Stimulated activated CD8-positive, alpha-beta memory T cell treated with anti-CD3 and anti-CD28 coated beads, Interleukin-15, amount 100 ng/mL, for 48 hours (primary cell): ENCODE measurements at regions not wholly inside any gene's neighbourhood (a gene's known extent, or its start where the extent isn't known, plus 50 kb on each side); places are given as distances from the start of the nearest gene placed in this dataset.

Experiments used
- DNase-seq, 2 donors: peaks; one replicate each; pipeline ENCODE4 v3.0.0-alpha.2; 2020; ENCODE audit warnings: low read depth in 2 of 2

DNA sequence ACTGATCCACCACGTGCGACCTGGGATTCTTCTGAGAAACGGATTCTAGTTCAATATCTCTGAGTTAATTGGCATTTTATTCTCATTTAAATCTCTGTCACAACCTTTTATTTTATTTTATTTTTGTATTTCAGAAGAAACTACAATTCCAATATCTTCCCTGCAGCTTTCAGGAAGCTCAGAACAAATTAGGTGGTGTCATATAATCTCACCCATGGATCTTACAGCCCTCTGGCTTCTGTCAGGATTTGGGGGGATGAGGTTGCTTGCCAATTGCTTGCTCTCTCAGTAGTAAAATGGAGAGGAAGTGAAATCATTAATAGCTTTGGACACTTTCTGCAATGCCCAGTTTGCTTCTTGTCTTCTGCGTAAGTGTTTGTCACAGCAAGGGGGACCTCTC is 205.4 kb downstream of the TLE3 start:
- no peak for DNase-seq

DNA sequence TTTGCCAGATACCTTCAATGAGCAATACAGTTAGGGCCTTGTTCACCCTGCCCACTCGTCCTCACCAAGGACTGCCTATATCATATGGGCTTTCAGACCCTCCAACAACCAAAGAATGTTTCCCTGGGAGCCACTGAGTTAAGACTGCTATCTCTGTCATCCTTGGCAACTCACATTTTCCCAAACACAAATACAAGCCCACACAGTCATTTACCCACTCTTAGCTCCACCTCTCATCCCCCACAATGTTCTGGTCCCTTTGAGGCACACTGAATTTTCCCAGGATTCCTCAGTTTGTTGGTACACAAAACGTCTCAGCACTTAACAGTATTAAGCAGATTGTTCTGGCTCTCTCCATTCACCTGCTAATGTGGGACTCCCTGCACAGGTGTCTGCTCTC is 204.6 kb downstream of the TLE3 start:
- DNase-seq = no peak

DNA sequence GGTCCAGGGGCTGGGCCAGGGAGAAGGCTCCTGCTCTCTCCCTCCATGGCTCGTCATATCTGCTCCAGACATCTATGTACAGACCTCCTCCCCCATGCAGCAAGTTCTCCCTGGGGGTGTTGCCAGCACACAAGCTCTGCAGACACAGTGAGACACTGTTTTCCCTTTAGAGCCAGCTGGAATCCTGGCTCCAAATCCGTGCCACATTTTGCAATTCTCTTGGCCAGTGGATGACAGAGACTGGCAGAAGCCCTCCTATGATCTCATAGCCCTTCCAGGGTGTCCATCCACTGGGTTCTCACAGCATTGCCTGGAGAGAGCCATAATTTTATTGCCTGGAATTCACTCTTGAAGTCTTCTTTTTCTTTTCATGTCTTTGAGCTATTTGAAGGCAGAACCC is 203.9 kb downstream of the TLE3 start:
- no peak for DNase-seq

DNA sequence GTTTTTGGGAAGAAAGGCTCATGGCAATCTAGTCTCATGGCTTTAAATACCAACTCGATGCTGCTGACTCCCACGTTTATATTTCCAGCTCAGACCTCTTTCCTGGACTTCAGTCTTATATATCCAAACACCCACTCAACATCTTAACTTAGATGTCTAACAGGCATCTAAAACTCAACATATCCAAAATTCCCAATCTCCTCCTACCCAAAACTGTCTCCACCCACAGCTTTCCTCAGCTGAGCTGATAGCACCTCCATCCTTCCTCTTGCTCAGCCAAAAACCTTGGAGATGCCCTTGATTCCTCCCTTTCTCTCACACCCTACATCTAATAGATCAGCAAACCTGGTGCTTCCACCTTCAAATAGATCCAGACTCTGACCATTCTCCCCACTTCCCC is 202.5 kb downstream of the TLE3 start:
- DNase-seq = no peak

DNA sequence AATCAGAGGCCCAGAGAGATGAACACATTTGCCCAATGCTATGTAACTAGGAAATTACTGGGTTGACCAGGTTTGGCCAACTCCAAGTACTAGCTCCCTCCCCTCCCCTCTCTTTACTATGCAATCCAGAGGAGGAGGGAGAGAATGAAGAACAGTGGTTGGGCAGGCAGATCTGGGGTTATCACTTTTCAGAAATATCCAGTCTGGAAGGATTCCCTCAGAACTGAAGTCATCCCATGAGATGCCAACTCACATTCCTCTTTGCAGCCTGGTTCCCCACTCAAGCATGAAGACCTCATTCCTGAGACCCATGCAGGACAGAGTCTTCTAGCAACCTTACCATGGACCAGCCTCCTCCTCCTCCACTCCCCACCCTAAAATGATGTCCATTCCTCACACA is 201.1 kb downstream of the TLE3 start:
- DNase-seq = no peak

DNA sequence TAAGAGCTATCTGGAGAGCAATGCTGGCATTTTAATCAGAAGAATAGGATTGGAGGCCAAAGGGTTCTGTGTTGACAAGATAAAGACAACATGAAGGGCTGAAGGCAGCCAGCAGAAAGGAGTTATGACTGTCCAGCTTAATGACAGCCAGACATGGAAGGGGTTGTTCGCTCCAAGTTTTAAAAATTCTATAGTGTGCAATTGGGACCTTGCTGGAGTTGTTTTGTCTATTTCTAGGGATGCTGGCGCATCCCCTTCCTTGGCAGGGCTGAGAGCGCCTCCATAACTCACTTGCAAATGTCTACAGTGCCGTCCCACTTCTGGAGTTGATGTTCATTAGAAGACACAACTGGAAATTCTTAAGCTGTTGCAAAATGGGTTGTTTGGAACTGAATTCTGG is 200.7 kb downstream of the TLE3 start:
- no peak for DNase-seq

DNA sequence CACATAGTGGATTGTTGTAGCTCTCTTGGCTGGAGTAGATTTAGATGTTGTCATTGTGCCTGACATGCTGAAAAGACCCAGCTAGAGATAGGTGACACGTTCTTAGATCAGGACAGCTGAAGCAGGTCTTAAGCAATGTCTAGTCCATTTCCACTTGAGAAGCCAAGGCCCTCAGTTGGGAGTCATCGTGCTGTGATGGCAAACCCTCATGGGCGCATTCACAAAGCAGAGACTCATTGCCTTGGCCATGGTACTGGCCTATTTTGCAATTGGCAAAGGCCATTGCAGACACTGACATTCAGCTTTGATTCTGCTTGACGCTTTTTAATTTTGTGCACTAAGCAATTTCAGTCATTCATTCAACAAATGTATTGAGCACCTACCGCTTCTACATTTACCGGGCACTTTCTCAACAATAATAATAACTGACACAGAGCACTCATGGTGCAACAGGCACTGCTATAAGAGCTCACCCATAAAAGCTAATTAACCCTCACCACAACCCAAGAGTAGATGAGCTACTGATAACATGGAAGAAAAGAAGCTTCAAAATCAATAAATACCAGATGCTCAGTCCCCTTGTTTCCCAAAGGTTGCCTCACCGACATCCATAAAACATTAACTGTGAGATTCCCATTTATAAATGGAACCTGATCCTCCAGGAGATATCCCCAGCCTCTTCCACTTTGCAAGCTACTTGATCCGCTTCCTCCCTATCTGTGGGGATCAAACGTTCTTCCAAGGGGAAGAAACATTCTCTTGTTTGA is 200.1 kb downstream of the TLE3 start:
- DNase-seq = no peak

DNA sequence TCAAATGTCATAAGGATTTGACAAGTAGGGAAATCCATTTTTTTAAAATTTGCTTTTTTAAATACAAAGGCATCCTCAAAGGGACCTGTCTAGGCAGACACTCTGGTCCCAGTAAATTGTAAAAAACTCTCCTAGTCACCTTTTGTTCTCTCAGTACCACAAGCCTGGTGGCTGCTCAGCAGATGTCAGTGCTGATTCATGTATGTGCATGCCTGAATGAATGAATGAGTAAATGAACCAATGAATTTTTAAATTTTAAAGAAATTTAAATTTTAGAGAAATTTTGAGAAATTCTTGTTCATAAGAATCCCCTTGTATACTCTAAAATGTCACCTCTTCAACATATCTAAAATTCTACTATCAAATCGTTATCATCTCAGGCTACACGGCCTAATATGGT is 199.5 kb downstream of the TLE3 start:
- no peak for DNase-seq

DNA sequence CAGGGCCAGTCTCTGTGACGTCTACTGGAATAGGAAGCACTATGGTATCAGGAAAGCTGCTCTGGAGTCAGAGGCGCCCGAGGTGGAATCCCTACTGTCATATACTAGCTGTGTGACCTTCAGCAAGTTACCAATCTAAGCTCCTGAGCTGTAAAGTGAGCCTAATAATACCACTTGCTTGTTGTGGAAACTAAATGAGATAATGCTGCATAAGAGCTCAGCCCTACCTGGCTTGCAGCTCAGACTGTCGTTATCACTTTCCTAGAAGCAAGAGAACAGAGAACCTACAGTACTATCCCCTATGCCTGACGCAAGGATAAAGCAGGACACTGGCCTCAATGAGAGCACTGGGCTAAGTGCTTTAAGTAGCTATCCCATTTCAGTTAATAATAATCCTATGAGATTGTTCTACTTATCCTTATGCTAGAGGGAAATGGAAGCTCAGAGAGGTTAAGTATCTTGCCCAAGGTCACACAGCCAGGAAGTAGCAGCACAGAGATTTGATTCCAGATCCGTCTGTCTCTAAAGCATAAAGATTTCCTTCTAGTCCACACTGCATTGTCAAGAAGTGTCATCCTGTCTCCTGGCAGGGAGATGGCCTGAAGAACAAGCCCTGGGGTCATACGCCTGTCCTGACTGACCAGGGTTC is 195.2 kb downstream of the TLE3 start:
- no peak for DNase-seq

DNA sequence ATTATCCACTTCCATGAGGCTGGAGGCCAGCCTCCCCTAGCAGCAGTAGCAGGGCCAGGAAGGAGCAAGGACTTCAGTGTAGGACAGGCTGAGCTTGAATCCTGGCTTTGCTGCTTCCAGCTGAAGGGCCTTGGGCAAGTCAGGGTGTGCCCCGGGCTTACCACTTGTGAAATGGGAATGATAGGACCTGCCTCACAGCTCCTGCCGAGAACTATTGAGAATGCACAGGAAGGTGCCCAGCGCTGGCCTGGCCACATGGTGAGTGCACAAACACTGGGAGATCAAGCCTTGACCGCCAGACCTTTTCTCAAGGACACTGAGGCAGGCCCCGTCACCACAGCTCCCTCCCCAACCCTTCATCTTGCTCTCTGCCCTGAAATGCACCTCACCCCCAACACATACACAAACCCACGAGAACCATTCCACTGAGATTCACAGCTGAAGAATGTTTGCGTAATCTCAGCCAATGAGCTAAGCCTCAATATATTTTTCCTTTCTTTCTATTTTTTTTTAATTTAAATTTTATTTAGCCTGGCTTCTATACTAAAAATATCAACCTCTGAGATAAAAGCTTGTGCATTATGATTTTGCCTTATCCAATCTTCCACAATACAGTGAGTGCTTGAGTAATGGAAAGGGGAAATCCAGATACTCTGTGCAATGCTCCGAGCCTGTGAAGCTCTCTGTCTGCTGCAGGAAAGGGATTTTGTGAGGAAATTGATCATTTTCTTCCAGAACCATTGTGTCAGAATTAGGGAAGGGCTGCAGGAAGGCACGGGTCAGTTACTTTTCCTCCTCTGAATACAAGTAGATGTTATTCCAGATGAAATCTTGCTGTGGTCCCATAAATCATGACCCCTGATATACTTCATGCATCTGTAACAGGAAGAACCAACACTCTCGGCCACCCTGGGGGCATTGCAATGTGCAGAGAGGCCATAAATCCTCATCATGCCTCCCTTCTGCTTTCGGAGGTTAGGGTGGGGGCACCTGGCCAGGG is 193.9 kb downstream of the TLE3 start:
- DNase-seq = no peak

DNA sequence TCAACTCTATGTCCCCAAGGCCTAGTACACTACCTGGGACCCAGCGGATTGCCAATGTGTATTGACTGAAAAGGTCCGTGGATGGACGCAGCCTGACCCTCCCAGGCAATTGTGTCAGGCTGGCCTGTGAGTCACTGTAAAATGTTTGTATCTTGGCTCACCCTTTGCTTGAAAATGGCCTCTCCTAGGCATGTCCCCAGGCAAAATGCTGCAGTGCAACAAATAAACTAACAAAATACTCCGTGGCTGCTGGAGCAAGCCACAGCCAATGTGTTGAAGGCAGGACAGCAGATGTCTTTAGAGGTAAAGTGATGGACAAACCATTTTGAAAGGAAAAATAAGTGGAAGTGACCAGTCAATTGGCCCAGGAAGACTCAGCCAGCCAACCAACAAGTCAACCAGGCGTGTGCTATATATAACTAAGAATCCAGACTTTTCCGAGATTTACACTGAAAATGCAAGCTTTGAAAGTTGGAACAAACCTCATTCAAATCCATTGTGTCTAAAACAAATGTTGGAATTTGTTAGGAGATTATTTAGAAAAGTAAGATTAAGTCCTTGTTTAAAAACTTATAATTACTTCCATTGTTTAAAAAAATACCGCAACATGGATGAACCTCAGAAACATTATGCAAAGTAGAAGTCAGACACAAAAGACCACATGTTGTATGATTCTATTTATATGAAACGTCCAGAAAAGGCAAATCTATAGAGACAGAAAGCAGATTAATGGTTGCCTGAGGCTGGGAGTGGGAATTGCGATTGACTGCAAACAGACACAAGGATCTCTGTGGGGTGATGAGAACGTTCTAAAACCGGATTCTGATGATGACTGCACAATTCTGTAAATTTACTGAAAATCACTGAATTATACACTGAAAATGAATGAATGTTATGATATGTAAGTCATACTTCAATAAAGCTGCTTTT is 191.2 kb downstream of the TLE3 start:
- no peak for DNase-seq

DNA sequence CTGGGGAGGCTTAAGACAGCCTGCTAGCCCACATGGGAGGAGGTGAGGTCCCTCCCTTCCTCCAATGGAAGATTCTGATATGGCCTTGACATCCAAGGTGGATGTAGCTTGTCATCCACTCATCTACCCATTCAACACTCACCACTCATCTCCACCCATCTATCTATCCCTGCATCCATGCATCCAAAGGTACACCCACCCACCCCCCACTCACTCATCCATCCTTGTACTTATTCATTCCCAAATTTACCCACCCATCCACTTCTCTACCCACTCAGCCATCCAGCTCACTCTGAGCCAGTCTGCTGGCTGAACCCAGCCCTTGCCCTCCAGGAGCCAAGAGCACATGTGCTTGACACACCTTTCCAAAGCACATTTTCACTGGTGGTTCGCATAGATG is 189.7 kb downstream of the TLE3 start:
- DNase-seq = no peak

DNA sequence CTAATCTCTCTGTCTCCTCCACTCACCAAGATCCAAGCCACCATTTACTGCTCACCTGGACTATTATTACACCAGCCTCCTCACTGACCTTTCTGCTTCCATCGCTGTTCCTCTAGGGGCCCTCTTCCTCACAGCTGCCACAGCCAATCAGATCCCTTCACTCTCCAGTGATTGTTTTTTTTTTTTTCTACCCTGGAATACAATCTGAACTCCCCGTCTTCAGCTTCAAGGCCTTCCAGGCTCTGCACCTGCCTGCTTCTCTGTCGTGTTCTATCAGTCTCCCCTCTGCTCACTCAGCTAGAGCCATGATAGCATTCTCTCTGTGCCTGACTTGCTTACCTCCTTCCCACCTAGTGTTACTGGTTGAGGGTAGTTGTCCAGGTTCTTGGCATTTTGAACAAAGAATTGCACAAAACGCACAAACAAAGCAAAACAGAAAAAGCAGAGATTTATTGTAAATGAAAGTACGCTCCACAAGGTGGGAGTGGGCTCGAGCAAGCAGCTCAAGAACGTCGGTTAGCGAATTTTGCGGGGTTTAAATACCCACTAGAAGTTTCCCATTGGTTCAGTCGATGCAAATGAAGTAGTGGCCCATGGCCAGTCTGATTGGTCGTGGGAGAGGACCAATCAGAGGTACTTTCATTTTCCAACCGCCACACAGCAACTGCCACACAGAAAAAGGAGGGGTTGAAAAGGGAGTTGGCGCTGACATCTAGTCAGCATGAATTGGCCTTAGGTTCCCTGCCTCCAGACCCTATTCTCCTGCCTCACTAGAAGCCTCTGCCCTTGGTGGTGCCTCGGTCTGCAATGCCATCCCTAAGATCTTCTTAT is 188.9 kb downstream of the TLE3 start:
- DNase-seq = no peak

DNA sequence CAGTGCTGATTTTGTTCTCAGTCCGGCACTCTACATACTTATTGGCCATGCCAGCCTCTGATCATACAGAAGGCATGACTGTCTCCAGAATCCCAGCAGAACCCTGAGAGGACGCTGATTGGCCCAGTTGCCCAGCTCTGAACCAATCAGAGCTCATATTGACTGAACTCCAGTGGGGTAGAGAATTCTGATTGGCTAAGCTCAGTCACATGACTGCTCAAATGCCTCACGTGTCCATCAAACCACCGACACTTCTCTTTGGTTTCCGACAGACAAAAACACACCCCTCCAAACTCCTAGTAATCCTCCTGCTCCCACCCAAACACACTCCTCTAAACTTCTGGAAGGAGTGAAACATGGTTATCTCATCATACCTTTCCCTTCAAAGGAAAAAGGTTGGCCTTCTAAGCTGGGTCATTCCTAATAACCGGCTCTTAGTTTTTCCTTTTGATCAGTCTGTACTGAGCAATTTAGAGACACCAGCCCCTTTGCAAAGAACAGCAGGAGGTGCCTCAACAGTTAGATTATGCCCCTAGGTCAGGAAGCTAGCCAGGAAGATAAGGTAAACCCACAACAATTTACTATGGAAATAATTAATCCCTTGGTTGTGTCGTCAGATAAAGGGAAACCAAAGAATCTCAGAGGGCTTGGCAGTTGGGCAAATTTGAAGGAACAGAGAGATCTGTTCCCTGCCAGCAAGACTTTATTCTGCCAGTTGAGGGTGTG is 187.8 kb downstream of the TLE3 start:
- no peak for DNase-seq

DNA sequence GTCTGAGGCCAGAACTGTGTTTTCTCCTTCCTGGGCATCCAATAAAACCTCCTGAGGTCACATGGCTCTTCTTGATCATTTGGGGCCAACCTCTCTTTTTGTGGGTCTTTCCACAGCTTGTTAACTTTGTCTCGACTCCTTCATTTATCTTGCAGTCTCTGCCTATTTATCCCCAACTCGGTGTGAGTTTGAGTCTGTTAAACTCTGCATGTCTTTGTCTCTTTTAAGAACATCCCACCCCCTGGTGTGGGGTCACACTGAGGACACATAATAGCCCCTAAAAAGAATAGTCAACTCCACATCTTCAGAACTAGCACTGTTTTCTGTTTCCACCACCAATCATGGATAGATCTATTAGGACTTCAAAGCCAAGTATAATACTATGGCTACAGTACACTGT is 187.2 kb downstream of the TLE3 start:
- no peak for DNase-seq

DNA sequence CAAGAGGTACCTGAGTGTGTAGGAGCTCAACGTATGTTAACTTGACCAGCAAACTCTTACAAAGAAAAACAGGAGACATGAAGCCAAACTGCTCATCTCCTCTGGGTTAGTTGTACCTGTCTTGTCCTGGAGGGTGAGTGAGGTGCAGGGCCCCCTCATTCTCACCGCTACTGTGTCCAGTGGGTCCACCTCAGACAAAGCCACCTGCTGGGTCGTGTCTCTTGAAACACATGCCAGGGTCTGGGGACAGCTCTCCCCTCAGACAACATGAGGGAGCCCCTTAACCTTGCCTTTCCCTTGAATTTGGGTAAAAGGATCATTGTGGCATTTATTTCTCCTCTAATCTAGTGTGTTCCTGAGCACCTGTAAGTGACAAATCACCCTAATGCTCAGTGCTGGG is 185.6 kb downstream of the TLE3 start:
- DNase-seq = no peak

DNA sequence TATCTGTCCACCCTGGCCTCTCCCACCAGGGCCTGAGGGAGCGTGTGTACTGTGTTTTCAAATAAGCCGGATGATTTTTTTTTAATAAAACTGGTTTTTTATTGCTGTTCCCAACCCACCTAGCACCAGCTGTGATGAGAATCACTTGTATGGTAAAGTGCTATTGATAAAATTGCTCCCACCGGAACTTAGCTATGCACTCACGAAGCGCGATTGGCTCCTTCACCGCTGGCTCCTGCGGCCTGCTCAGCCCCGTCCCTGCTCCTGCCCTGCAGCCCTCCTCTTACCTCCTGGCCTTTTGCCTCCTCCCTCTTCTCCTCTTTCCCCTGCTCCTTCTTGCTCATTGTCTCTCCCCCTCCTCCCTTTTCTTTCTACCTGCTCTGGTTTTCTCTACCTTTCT is 183.7 kb downstream of the TLE3 start:
- no peak for DNase-seq

DNA sequence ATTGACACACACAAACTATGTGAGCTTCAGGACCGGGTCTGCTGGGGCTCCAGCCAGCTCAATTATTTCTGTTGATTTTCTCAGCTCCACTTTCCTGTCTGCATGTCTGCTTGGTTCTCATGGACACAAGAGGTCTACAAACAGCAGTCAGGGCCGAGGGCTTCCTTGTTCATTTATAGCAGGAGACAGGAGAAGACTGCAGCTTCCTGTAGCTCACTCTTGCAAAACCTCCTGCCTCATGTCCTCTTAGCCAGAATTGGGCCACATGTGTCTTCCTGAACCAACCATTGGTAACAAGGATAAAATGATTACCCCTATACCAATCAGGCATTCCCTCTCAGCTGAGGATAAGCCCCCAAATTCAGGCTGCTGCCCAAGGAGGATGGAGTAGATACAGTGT is 182.8 kb downstream of the TLE3 start:
- DNase-seq = no peak

DNA sequence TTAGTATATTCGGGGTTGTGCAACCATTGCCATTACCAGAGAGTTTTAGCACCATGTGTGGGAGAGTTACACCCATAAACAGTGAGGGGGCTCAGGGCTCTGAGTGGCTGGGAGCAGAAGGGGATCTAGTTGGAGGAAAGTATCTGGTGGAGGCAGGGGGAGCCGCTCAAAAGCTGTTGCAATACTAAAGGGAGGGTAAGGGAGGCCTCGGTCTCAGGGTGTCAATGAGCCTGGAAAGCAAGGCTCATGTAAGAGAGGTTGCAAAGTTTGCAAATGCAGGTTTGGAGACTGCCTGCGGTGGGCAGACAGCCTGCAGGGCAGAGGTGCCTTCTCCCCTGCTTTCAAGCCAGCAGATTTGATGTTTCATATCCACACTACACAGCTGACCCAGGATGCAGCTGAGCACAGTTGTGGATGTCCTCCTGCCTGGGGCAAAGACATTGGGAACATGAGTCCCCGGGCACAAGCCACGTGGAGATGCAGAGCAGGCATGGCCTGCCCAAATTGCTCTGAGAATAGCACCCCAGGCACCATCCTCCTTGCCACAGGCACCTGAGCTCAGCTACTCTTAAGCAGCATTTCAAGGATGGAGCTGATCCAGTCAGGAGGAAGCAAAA is 181.4 kb downstream of the TLE3 start:
- DNase-seq = no peak
